ENCODE measurements at regions not wholly inside any gene's neighbourhood (a gene's known extent, or its start where the extent isn't known, plus 50 kb on each side); places are given as distances from the start of the nearest gene placed in this dataset.

DNA sequence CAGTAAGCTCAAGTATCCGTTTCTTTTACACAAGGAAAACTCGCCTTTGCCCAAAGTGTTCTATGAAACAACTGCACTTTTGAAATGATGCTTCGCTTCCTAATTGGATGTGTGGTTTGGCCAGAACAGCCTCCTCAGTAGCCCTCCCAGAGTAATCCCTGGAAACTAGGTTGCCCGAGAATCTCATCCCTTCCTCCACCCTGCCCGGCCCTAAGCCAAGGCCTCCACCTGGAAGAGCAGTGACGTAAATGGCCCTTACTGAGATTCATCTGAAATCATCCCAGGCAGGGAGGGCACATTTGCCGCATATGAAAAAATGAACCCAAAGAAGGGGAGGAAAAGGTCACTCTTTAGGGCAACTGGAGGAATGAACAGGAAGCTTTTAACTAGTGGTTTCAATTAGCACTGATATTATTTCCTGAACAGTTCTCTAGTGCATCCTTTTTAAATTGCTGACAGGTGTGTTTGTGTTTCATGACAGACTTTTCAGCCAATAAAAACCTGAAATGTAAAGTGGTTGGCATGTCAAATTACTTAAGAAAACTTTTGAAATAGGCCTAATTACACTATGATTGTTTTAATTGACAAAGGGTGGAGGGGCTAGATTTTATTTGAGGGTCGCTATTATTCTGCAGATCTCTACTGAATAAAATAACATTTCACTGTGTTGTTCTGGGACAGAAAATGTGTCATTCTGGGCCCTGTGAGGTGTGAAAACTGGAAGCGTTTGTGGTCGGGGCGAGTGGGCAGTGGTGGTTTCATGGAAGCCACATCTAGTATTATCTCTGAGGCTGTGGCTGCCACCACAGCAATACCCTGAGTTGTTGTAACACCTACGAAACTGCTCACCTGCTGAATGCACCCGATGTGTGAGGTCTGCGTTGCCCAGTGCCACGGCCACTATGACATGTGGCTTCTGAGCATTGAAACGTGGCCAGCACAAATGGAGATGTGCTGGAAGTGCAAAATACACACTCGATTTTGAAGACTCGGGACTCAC lies 112.1 kb downstream of the ZIC5 start:
- peak; percentile 67 to 78 for DNase-seq

DNA sequence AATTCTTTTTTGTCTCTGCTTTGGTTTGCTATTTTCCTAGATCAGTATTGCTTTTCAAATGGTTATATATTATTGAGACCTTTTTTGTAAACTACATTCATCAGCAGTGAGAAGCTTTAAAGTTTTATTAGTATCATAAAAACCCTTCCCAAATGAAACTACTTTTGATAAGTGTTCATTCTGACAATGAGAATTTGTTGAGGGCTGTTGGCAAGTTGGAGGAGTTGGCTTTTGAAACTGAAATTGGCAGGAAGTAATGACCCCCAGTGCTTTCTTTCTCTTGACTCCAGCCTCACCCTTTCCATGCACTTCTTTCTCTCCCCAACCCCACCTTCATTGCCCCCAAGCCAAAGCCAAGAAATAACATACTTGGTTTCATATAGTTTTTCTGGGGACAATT lies 113.8 kb downstream of the ZIC5 start:
- DNase-seq, result no peak

DNA sequence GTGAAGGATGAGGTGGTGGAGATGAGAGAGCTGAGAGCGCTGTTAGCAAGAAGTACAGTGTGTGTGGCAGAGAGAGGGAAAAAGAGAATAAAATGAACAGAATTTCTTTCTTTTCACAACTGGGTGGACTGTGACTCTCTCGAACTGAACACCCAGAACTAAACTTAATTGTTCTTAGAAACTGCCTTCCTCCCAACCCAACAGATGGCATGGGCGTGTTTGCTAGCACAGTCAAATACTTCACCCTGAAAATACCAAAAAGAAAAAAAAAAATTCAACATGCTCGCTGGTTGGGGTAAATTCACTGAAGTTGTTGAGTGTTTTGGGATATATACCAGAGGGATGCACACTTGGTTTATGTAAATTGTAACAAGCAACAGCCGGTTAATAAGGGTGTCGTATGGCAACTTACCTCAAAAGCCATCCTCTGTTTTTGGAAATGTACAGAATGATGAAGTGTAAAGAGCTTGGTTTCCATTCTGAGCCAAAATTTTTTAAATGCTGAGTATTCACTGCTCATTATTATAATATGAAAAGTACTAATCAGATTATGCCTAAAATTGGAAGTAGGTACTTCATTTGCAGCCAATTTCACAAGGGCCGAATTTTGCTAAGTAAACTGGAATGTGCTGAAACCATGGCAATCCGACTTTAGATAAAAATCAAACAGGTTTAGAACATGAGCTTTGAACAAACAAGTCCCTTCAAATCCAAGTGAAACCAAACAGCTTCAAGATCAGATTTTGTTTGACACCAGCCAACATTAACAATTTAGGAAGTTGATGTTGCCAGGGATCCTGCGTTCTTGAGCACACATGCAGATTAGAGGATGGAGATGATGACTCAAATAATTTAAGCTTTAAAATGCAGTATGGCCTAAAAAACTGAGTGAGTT lies 115.8 kb downstream of the ZIC5 start:
- DNase-seq, result no peak

DNA sequence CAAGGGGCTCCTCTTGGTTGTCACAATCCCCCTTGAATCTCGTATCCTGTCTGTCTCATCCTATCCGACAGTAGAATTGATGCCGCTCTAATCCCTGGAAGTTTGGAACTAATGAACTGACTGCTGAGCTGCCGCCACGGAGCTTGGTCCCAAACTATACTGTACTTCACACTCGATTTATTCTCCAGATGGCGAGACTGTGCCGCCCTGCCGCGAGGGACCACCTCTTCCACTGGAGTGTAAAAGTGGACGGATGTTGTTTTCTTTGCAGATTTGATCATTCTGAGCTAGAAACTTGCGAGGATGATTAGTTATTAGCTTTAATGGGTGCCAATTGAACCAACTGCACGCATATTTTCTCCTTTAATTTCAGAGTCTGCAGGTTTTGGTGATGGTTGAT lies 117.2 kb downstream of the ZIC5 start:
- DNase-seq, result no peak

DNA sequence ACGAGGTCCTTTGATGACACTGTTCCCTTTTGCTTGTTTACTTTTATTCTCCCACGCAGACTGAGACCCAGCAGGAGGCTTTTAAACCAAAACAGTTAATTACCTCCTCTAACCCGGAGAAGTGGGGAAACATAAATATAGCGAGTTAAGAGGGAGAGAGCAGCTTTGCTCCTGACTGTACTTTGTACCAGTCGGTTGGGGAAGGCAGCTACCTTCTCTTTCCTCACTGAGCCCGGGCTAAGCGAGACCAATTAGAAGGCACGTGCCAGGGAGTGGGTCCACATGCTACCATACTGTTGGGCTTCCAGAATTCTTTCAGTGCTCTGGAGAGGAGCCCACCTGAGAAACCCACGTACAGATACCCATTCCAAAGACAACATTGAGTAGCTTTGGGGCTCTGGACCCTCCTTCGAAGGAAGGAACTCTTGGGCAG lies 124.2 kb downstream of the ZIC5 start:
- no peak for DNase-seq

DNA sequence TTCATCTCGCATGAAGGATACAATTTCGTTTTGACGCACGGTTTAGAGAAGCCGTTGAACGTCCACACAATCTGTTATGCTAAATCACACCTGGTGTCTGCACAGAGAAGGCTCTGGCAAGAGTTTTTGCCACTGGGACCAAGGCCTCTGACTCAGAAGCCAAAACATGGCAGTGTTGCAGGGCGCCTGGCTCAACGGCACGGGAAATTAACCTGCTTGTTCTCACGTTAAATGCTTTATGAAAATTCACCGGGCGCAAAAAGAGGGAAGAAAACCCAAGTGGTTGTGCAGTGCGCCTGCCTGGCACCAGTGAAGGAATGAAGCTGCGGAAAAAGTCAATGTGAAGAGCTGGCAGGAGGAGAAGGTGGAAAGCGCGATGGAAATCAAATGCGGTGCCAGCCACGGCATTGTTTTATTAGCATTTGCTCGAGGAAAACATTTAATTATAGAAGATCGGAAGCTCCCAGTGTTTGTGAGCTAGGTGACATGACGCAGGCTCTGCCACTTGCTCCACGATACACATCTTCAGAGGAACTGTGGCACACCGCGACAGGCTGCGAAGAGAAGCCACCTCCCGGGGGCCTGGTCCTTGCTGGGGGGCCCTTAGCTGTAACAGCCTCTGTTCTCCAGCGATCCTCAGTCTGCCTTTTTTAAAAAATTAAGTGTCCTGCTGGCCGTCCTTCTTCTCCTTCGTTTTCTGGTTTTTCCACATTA lies 126.2 kb downstream of the ZIC5 start:
- DNase-seq, result no peak

DNA sequence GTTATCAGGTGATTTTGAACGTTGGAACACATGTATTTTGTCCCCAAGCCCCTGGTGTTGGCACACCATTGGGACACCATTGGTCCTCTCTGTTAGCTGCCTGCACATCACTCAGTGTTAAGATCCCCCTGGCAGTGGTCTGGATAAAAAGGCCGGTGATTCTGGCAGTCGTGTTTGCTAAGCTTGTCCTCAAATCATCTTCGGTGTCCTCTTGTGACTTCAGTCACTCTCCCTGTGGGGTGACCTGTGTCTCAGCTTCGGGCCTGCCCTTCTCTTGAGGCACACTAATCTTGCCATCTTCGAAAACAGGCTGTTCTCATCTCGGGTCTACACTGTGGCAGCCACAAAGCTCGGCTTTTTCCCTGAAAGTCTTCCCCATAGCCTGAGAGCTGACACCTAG lies 127.1 kb downstream of the ZIC5 start:
- no peak for DNase-seq

DNA sequence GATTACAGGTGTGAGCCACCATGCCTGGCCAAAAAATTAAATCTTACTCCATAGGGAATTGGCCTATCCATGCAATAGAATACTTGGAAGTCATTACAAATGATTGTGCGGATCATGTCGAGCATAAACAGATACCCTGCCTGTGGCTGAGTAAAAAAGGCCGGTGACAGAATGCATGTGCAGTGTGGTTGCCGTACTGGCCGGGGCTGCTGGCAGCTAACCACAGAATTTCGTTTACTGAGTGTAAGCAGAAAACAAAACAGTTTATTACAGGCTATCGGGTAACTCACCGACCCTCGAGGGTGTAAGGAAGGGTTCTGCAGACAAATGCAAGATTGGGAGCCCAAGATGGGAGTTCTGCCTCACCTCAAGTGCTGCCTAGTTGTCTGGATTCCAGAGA lies 127.7 kb downstream of the ZIC5 start:
- DNase-seq, result no peak

DNA sequence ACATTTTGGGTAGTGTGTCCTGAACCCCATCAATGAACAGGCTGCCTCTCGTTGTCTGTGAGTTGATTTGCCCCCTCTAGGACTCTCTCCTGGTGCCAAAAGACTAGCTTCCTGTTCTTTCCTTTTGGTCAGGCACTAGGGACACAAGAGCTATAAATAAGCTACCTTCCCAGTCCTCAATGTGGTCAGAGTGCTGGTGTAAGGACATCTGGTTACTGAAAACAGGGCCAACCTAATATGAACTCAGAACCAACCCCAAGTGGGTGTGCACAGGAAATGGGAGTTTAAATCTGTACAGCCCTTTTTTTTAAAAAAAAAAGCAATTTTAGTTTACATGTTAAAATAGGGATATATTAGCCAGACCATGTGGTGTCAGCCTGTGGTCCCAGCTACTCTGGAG lies 129.2 kb downstream of the ZIC5 start:
- DNase-seq, result no peak

DNA sequence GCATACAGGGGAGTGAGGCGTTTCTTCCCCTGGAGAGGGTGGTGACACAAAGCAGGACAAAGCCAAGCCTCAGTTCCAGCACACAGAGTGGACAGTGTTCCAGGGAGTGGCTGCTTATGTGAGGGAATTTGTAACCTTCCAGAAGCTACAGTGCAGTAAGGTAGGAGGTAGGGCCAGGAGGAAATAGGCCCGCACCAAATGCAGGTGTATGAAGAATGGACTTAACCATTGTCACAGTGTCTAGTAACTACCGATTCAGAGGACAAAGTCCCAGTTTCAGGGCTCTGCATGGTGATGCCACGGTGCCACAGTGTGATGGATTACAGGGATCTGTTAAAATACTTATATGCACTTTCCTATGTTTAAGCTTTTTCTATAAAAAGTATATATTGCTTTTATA lies 135.3 kb downstream of the ZIC5 start:
- DNase-seq, result no peak

DNA sequence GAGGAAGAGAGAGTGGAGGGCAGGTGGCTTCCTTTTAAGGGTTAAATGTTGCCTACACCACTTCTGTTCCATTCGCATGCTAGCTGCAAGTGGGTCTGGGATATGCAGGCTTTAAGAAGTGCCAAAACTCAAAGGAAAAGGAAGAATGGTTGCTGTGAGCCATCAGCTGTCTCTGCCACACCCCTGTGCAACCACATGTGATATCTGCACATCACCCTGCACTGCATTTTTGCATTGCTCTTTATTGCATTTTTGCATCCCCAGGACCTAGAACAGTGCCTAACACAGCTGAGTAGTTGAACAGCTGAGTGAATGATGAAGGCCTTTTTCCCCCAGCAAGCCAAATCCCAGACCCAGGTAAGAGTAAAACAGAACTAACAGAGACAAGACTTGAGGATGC lies 136.1 kb downstream of the ZIC5 start:
- DNase-seq, result no peak

DNA sequence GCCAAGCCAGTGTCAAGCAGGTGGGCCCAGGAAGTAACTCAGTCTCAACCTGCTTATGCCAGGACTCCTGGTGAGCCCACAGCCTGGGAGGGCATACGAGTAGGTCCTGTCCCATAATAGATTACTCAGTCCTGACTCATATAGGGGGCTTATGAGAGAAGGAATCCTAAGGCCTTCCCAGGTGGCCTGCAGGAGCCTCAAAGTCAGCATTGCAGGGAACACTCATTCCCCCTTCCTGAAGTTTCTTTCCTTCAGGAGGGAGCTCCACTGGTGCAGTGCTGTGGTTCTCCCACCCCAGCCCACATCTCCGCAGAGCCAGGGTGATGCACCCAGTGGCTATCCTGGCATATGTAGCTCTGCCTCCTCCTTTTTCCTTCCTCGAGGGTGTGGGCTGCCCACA lies 137.3 kb downstream of the ZIC5 start:
- DNase-seq, result no peak

DNA sequence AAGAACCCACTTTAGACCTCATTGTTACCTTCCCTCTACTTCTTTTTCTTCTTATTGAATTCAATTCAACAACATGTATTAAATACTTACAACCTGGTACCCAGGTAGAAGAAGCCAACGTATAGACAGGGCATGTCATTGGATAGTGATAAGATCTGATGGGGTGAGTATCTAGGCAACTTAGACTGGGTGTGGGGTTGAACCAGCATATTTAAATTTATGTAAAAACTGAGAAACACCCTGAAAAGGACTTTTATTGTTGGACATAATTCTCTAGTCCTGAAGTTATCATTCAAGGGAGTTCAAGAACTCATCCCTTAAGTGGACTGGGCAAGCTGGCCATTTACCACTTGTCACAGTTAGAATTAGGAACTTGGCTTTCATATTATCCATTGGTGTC lies 139.2 kb downstream of the ZIC5 start:
- no peak for DNase-seq

DNA sequence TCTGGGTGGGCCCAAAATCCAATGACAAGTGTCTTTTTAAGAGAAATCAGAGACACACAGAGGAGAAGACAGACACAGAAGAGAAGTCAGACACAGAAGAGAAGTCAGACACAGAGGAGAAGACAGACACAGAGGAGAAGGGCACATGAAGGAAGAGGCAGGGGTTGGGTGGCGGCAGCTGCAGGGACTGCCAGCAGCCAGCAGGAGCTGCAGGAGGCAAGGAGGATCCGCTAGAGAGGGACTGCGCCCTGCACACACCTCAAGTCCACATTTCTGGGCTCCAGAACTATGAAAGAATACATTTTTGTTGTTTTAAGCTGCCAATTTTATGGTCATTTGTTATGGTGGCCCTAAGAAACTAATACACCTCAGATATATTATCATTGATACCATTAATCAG lies 140.6 kb downstream of the ZIC5 start:
- DNase-seq, result no peak

DNA sequence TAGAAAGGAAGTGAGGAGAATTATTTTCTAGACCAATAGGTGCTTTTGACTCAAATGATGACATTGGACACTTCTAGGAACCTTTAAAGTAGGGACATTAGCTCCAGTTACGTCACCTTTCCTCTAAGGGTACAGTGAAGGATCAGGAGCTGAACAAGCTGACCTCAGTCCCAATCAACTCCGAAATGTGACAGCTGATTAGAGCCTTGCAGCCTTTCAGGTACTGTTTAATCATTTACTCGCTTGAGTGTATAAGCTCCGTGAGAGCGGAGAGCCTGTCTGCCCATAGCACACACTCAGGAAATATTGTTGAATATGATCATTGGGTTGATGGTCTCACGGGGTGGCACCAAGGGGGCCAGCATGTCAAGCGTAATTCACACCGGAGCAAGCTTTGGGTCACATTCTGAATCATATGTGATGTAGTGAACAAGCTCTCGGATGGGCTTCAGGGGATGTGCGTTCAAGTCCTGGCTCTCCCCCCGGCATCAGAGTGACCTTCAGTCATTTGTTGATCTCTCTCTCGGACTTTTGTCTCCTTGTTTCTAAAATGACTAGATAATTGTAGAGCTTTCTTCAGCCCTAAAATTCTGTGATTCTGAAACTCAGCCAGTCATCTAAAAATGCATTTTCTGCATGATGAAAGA lies 141.9 kb downstream of the ZIC5 start:
- DNase-seq, result no peak

DNA sequence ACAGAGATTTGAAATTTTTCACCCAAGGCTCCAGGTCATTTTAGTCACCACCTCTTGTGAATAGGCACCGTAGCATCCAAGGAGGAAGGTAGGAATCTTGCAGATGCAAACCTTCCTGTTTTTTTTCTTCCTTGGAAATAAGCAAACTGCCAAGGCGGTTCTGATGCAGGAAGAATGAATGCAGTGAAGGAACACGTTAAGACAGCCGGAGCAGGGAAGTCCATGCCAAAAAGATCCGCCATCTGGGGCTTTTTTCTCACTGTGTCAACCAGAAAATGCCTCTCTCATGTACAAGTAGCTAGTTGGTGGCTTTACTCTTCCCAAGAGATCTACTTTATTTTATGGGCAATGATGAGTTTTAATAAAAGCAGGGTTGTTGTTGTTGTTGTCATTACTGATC lies 142.4 kb downstream of the ZIC5 start:
- DNase-seq, result no peak

DNA sequence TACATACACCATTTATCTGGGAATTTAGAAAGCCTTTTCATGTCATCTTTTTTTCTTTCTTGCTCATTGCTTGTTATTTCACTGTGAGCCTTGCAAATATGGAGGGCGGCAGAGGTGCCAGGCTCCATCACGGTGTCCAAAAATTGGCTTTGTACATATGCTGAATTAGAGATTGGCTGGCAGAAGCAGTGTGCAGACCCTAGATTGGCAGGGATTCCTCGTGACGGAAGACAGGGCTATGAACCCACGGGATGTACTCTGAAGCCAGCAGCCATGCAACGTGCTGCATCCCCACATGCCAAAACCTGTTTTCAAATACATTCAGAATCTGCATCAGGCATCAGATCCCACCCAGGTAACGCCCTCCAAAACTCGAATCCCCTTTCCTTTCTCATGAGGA lies 142.8 kb downstream of the ZIC5 start:
- no peak for DNase-seq

DNA sequence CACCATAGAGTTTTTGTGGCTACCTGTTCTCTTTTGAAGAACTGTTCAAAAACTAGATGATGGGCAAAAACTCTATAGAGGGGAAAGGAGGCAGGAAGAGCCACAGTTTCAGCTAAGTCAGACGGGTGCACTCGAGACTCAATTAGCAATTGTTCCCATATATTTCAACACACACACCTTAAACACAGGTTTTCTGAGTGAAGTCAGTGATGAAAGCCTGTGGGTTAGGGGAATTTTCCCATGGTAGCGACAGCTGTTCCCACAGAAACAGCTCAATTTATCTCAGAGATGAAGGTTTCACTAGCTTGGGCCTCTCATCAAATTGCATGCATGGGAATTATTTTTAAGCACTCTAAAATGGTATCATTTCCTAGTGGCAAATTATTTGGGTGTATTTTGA lies 143.4 kb downstream of the ZIC5 start:
- no peak for DNase-seq

DNA sequence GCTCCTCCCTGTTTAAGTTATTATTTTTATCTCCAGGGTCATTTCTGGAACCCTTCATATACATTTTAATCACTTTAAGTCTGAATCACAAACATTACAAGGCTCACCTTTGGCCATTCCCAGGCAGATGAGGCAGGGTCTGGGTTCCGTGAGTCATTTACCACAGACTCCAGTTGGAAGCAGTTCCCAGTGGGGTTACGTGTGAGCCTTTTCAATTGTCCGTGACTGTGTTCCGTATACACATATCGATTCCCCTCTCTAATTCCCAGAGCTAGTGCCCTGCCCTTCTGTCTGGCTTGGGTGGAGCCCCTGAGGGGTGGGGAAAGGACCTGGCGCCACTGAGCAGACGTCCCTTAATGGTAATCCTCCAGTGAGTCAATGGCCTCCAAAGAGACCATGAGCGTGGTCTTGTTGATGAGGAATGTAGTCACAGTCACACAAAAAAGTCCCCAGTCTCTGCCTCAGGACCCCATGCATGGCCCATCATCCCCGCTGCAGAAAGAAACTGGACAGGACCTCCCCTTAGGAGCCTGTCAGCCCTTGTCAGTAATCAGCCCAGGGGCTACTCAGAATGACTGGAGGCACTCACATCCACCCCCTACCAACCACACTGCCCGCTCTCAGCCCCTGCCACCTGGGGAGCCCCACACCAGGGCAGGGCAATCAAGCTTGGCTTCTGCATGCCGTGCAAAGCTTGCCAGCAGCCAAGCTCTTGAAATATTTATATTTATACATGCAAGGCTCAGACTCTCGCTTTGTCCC lies 144.4 kb downstream of the ZIC5 start:
- DNase-seq, result no peak

DNA sequence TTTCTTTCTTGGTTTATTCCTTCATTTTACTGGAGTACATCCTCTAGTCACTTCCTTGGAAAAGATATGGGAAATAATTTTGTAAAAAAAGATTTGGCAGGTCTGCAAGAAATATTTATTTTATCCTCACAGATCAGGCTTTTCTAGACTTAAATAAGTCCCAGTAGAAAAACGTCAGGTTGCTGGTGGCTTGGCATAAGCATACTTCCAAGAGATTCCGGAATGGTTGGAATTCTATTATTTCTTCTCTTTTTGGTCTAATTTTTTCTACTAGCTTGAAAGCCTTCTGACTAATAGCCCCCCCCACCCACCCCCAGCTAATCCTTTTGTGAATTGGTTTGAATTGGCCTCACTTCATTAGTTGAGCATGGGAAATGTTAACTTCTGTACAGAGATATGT lies 147.6 kb downstream of the ZIC5 start:
- DNase-seq, result no peak

DNA sequence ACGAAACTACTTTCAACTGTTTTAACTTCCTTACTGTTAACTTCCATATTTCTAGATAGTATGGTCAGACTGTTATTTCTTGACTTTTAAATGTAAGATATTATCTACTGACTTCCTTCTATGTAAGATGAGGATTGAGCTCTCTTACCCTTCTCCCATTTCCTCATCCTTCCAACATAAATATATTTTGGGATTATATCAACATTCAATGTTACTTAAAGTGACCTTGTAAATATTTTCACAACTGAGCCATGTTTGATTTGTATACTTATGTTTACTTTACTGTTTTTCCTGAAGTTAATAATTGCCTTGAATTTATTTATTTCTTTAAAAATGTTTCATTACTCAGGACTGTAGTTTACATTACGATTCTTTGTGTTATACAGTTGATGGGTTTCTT lies 148.7 kb downstream of the ZIC5 start:
- no peak for DNase-seq

DNA sequence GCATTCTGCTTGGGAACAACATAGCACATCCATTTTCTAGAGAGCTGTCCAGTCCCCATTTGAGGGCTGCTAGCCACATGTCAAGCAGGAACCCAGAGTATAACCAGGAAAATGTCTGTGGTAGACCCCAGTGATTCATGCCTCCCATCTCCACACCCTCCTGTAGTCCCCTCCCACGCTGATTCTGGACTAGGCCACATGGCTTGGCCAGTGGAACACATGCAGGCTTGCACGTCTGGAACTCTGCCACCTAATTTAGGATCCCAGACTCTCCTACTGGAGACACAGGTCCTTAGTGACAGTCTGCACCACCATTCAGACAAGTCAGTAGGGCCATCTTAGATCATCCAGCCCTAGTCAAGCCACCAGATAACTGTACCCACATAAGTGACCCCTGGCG lies 149.8 kb downstream of the ZIC5 start:
- DNase-seq, result no peak

Data from stimulated activated CD4-positive, alpha-beta T cell treated with anti-CD3 and anti-CD28 coated beads, Interleukin-2, amount 100 ng/mL, for 24 hours (primary cell).